ENCODE measurements at regions not wholly inside any gene's neighbourhood (a gene's known extent, or its start where the extent isn't known, plus 50 kb on each side); places are given as distances from the start of the nearest gene placed in this dataset.

- DNase-seq, result no peak
These were observed 494.8 kb downstream of the SHQ1 start for GRCh38 chr3:72353236-72354128.

GRCh38 chr3:72352176-72352575 is 496.1 kb downstream of the SHQ1 start:
- DNase-seq, result no peak

- DNase-seq, result no peak
These were observed 496.7 kb downstream of the SHQ1 start for GRCh38 chr3:72351536-72351935.

GRCh38 chr3:72350761-72351505 is 497.3 kb downstream of the SHQ1 start:
- DNase-seq, result no peak

- DNase-seq, result no peak
These were observed 499.9 kb downstream of the SHQ1 start for GRCh38 chr3:72348357-72348756.

GRCh38 chr3:72347819-72348319 is 500.4 kb downstream of the SHQ1 start:
- peak; percentile 83 for DNase-seq

GRCh38 chr3:72346526-72346926 is 501.7 kb downstream of the SHQ1 start:
- DNase-seq, result no peak

- no peak for DNase-seq
These were observed 502.3 kb downstream of the SHQ1 start for GRCh38 chr3:72345980-72346379.

GRCh38 chr3:72345237-72345878 is 502.9 kb downstream of the SHQ1 start:
- no peak for DNase-seq

GRCh38 chr3:72344647-72345046 is 503.6 kb downstream of the SHQ1 start:
- peak; percentile 59 for DNase-seq

GRCh38 chr3:72344236-72344635 is 504.0 kb downstream of the SHQ1 start:
- no peak for DNase-seq

GRCh38 chr3:72343078-72343477 is 505.2 kb downstream of the SHQ1 start:
- peak; percentile 72 for DNase-seq

GRCh38 chr3:72342450-72342849 is 505.8 kb downstream of the SHQ1 start:
- DNase-seq, result peak; percentile 57

GRCh38 chr3:72341920-72342319 is 506.3 kb downstream of the SHQ1 start:
- DNase-seq, result peak; percentile 54

- DNase-seq, result peak; percentile 39
These were observed 506.9 kb downstream of the SHQ1 start for GRCh38 chr3:72341380-72341770.

GRCh38 chr3:72340476-72341379 is 507.5 kb downstream of the SHQ1 start:
- DNase-seq, result peak; percentile 53

GRCh38 chr3:72340056-72340455 is 508.2 kb downstream of the SHQ1 start:
- peak; percentile 44 for DNase-seq

- peak; percentile 49 for DNase-seq
These were observed 508.6 kb downstream of the SHQ1 start for GRCh38 chr3:72339670-72340030.

GRCh38 chr3:72338942-72339669 is 509.1 kb downstream of the SHQ1 start:
- peak; percentile 86 for DNase-seq

GRCh38 chr3:72338082-72338941 is 509.9 kb downstream of the SHQ1 start:
- peak; percentile 81 for DNase-seq

- peak; percentile 61 for DNase-seq
These were observed 510.8 kb downstream of the SHQ1 start for GRCh38 chr3:72337480-72337855.

Data from activated effector memory CD4-positive, alpha-beta T cell treated with anti-CD3 and anti-CD28 coated beads, Interleukin-2, amount 50 U/mL, for 16 hours (primary cell).